HG02678 (cell line): ENCODE measurements at regions not wholly inside any gene's neighbourhood (a gene's known extent, or its start where the extent isn't known, plus 50 kb on each side); places are given as distances from the start of the nearest gene placed in this dataset.
"Not testable (repeated sequence)": the region's sequence is repeated elsewhere in the genome, so short reads cannot be mapped to it uniquely, and the experiment has no call there.

Source experiments
- ATAC-seq: cut with Tn5 transposase; IDR thresholded peaks from one replicate; pipeline ENCODE4 v1.9.1; 2021; ENCODE audit warnings: mild to moderate bottlenecking, moderate library complexity; ENCODE audit not compliant: unreplicated experiment

DNA sequence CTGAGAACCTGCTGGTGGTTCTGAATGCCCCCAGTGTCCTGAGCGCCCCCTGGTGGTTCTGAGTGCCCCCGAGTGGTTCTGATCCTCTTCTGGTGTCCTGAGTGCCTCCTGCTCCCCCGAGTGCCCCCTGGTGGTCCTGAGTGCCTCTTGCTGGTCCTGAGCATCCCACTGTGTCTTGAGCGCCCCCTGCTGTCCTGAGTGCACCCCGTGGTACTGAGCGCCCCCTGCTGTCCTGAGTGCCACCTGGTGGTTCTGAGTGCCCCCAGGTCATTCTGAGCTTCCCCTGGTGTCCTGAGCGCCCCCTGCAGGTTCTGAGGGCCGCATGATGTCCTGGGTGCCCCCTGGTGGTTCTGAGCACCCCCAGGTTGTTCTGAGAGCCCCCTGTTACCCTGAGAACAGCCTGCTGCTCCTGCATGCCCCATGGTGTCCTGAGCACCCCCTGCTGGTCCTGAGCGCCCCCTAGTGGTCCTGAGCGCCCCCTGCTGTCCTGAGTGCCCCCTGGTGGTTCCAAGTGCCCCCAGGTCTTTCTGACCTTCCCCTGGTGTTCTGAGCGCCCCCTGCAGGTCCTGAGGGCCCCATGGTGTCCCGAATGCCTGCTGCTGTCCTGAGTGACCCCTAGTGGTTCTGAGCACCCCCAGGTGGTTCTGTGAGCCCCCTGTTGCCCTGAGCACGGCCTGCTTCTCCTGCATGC, 1165.4 kb downstream of the TMEM121 start:
- peak; percentile 71 for ATAC-seq

GRCh38 chr14:106694638-106695393, 1168.4 kb downstream of the TMEM121 start:
- ATAC-seq: peak; percentile 43

DNA sequence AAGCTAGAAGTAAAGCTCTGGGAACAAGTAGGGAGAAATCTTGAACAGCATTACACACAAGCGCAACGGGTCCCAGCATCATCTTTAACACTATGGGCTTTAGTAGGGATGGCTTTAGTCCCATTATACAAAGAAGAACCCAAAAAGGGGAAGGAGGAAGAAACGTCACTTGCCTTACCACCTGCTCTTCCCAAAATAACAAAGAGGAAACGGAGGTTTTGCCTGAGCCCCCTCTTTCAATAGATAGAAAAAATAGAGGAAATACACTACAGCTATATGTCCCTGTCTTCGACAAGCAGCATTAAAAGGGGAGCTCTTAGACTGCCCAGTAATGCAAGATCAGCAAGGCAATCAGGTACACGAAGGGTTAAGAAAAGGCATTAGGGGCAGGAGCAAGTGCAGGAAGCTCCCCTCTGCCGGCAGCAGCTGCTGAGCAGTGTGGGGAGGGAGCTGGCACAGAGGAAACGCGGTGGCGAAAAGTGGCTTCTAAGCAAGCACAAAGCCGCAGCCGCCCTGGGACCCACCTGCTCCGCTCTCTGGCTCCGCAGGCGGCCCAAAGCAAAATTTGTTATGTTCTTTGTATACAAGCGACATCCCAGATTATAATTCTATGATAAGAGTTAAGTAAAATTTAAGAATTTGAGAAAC, 1172.4 kb downstream of the TMEM121 start:
- not testable (repeated sequence) for ATAC-seq

- not testable (repeated sequence) for ATAC-seq
These were observed 1177.3 kb downstream of the TMEM121 start for GRCh38 chr14:106703651-106704050.

DNA sequence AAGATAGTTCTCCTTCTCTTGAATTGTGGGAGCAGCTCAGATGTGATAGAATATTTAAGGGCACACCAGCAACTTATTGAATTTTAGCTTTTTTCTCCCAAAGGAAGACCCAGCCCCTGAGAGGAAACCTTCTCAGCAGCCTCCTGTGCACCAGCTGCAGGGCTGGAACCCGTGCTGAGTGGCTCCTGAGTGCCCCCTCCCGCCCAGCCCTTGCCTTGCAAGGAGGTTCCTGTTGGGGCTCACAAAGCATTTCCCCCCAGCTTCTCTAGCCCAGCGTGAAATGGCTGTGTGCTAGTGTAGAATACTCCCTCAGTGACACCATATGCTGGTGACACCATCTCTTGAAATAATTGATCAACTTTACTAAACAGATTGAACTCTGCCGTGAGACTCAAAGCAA, 1180.1 kb downstream of the TMEM121 start:
- ATAC-seq: not testable (repeated sequence)

DNA sequence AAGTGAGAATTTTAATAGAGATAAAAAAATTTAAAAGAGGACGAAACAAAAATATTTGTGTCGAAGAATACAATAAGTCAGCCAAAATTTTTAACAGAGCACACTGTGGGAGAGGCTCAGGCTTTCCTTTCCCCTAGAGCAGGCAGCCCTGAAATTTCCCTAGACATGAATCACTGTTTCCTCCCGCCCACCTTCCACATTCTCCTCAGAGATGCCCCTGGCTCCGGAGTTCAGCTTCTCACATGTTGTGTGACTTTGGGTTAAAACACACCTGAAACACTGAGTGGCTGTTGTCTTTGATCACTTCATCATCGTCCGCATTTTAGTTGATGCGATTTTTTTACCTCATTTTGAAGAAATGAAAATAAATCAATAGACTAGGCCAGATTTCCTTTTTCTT, 1183.8 kb downstream of the TMEM121 start:
- not testable (repeated sequence) for ATAC-seq

DNA sequence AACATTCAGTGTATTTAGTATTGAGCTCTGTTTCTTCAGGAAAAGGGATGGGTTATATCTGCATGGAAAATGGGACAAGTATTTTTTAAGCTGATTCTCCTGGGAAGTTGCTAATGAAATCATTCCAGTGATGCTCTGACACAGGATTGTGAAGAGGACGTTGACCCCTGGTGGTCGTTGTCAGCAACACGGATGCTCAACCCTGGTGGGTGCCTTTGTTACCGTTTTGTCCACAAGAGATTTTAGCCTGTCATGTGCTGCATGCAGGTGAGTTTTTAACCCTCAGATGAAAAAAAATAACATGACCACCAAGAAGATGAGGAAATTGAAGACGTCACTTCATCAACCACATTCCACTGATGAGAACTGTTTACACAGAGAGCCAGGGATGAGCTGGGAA, 1186.1 kb downstream of the TMEM121 start:
- ATAC-seq: not testable (repeated sequence)

- ATAC-seq: peak; percentile 57
These were observed 1188.4 kb downstream of the TMEM121 start for GRCh38 chr14:106714446-106715428.

DNA sequence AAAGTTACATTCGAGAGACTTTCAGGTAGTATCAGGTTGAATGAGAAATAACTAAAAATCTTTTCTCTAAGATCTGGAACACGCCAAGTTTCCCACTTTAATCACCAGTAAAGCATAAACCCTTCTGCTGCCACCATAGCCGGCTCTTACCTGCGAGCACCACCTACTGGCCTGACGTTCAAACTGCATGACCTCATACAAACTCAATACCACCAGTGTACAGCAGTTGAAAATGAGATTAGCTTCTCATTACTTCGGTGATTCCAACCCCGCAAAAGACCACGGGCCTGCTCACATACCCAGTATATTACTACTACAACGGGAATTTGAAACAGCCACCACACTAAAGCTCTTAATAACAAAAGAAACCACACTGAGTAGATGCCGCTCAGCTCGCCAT, 1191.2 kb downstream of the TMEM121 start:
- peak; percentile 50 for ATAC-seq

GRCh38 chr14:106719880-106720279, 1193.5 kb downstream of the TMEM121 start:
- ATAC-seq: not testable (repeated sequence)

DNA sequence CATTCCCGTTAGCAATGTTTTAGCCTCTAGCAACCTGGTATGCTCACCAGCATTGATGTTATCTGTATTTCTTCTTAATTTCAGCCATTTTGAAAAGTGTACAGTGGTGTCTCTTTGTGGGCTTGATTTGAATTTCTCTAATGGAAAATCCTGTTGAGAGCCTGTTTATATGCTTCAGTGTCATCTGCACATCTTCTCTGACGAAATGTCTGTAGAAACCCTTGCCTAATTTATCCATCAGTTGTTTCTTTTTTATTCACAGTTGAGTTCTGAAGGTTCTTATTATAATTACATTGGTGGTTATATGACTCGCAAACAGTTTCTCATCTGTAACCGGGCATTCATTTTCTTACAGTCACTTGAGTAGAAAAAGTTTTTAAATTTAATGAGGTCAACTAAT, 1195.5 kb downstream of the TMEM121 start:
- ATAC-seq: not testable (repeated sequence)

DNA sequence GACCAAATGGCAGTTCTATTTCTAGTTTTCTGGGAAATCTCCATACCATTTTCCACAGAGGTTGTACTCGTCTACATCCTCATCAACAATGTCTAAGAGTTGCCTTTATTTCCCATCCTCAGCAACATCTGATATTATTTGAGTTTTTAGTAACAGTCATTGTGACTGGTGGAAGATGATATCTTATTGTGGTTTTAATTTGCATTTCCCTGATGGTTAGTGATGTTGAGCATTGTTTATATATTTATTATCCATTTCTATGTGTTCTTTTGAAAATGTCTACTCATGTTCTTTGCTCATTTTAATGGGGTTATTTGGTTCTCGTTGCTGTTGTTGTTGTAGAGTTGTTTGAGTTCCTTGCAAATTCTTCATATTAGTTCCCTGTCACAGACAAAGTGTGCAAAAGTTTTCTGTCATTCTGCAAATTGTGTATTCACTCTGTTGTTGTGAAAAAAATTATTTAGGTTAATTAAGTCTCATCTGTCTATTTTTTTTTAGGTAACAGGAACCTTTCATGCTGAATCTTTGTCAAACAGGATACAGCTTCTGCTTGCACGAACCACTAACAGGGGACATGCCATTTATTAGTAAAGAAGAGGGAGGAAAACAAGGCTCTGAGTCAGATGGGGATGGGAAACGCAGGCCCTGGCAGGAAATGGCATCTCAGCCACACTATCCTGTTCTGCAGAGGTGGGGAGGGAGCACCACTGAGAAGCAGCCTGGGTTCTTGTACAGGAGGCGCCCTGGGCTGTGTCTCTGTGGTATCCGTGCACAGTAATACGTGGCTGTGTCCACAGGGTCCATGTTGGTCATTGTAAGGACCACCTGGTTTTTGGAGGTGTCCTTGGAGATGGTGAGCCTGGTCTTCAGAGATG, 1196.7 kb downstream of the TMEM121 start:
- not testable (repeated sequence) for ATAC-seq

GRCh38 chr14:106727962-106728361, 1201.6 kb downstream of the TMEM121 start:
- ATAC-seq: not testable (repeated sequence)

GRCh38 chr14:106728611-106729010, 1202.2 kb downstream of the TMEM121 start:
- no peak for ATAC-seq

DNA sequence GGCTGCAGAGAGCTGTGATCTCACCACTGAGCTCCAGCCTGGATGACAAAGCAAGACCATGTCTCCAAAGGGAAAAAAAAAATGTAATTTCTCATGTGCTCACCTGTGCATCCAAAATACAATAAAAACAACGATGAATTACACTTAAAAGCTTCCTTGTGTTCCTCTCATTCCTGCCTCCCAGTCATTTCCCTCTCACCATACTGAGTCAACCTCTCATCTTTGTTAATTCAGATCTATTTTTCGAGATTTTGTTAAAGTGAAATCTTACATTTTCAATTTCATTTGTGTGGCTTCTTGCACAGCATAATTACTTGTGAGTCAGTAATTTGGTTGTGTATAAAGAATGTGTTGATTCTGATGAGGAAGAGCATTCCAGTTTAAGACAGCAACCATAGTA, 1203.2 kb downstream of the TMEM121 start:
- no peak for ATAC-seq

- ATAC-seq: no peak
These were observed 1207.4 kb downstream of the TMEM121 start for GRCh38 chr14:106733771-106734170.

DNA sequence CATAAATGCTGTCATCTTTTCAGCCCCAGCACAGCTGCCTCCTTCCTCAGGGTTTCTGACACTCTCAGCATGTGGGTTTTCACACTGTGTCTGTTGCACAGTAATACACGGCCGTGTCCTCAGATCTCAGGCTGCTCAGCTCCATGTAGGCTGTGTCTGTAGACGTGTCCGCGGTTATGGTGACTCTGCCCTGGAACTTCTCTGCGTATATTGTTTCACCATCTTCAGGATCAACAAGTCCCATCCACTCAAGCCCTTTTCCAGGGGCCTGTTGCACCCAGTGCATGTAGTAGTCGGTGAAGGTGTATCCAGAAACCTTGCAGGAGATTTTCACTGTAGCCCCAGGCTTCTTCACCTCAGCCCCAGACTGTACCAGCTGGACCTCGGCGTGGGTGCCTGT, 1210.6 kb downstream of the TMEM121 start:
- no peak for ATAC-seq

- ATAC-seq: no peak
These were observed 1211.7 kb downstream of the TMEM121 start for GRCh38 chr14:106738075-106738474.

GRCh38 chr14:106738598-106739258, 1212.3 kb downstream of the TMEM121 start:
- not testable (repeated sequence) for ATAC-seq
